ENCODE measurements at regions not wholly inside any gene's neighbourhood (a gene's known extent, or its start where the extent isn't known, plus 50 kb on each side); places are given as distances from the start of the nearest gene placed in this dataset.

DNA sequence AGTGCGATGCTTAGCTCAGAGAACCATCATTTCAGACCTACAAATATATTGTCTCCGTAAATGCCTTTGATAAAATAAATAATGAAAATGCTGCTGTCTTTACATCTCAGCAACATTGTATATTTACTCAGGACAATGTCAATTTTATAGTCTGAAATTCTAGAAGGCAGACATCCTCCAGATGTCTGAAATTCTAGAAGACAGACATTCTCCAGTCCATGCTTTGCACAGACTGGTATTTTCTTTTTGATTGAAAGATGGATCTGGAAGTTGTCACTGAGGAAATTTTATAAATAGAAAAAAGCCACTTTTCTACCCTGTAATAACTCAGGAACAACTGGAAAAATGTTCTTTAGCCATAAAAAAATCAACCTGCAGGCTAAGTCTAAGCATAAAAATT lies 2293.3 kb downstream of the PCDH9 start:
- DNase-seq (ENCODE audit: low read depth), result no peak
- Histone ChIP-seq H3K4me3 (ENCODE audit: low read depth, low read length) (no peak overlapping the region), H3K27me3 (ENCODE audit: control insufficient read depth, insufficient read depth, low read length) (no peaks in the 10 kb centered on the region), H3K36me3 (ENCODE audit: control insufficient read depth, insufficient read depth, low read length) (no peaks in the 10 kb centered on the region)
- no peak for TF ChIP-seq CTCF (IDR thresholded peaks at IDR 0.05; ENCODE audit: insufficient read depth, low read length, severe bottlenecking)
- no peak for FAIRE-seq

GRCh38 chr13:64935441-64935840 lies 2294.7 kb downstream of the PCDH9 start:
- no peak overlapping the region for H3K4me3 ChIP-seq (ENCODE audit: low read depth, low read length)
- no peaks in the 10 kb centered on the region for H3K36me3 ChIP-seq (ENCODE audit: control insufficient read depth, insufficient read depth, low read length)
- H3K27me3 ChIP-seq (ENCODE audit: control insufficient read depth, insufficient read depth, low read length), result no peaks in the 10 kb centered on the region
- no peak for TF ChIP-seq CTCF (IDR thresholded peaks at IDR 0.05; ENCODE audit: insufficient read depth, low read length, severe bottlenecking)
- DNase-seq (ENCODE audit: low read depth) (no peak), FAIRE-seq (no peak)

GRCh38 chr13:64934569-64935362 lies 2295.4 kb downstream of the PCDH9 start:
- no peak for TF ChIP-seq CTCF (IDR thresholded peaks at IDR 0.05; ENCODE audit: insufficient read depth, low read length, severe bottlenecking)
- DNase-seq (ENCODE audit: low read depth) (no peak), FAIRE-seq (no peak)
- no peaks in the 10 kb centered on the region for H3K36me3 ChIP-seq (ENCODE audit: control insufficient read depth, insufficient read depth, low read length)
- H3K27me3 ChIP-seq (ENCODE audit: control insufficient read depth, insufficient read depth, low read length), result no peaks in the 10 kb centered on the region
- no peak overlapping the region for H3K4me3 ChIP-seq (ENCODE audit: low read depth, low read length)

DNA sequence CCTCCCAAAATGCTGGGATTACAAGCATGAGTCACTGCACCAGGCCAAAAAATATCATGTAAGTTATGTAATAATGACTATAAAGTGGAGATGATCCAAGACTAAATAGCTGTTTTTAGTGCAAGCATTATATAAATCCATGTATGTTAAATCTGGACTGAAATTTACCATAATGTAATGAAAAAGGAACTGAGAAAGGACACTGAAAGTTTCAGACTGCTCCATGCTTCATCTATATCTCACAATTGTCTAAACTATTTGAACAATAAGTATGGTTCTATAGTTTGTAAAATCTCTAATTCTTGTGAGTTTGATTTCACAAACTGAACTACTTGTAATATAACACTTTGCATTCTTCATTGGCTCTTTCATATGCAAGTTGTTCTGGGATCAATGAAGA lies 2299.5 kb downstream of the PCDH9 start:
- TF ChIP-seq CTCF (IDR thresholded peaks at IDR 0.05; ENCODE audit: insufficient read depth, low read length, severe bottlenecking), result no peak
- H3K27me3 ChIP-seq (ENCODE audit: control insufficient read depth, insufficient read depth, low read length), result no peaks in the 10 kb centered on the region
- no peak for DNase-seq (ENCODE audit: low read depth)
- no peaks in the 10 kb centered on the region for H3K36me3 ChIP-seq (ENCODE audit: control insufficient read depth, insufficient read depth, low read length)
- no peak overlapping the region for H3K4me3 ChIP-seq (ENCODE audit: low read depth, low read length)
- FAIRE-seq, result no peak

DNA sequence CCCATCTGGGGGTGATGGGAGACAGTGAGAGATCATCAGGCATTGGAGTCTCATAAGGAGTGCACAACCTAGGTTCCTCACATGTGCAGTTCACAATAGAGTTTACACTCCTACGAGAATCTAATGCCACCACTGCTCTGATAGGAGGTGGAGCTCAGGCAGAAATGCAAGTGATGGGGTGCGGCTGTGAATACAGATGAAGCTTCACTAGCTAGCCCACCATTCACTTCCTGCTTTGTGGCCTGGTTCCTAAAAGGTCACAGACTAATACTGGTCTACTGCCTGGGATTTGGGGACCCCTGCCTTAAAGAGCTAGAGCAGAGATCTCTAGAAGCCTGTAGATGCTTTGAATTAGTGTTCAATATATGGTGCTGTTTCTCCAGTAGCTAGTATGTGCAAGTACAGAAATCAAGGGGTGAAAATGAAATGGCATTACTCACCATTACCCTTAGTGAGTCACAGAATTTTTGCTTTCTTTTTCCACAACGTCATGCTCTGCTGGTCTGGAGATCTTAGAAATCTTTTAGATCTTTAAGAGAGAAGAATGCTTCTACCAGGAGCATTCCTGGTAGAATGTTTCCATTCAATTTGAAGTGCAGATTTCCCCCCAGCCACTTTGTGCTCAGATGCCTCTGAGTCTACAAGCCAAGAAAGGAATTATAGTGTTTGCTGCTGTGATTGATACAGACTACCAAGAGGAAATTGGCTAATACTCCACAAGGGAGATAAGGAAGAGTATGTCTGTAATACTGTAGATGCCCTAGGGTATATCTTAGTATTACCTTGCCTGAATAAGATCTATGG lies 2301.2 kb downstream of the PCDH9 start:
- DNase-seq (ENCODE audit: low read depth), result peak; percentile 75
- Histone ChIP-seq H3K4me3 (ENCODE audit: low read depth, low read length) (no peak overlapping the region), H3K27me3 (ENCODE audit: control insufficient read depth, insufficient read depth, low read length) (no peaks in the 10 kb centered on the region), H3K36me3 (ENCODE audit: control insufficient read depth, insufficient read depth, low read length) (no peaks in the 10 kb centered on the region)
- no peak for TF ChIP-seq CTCF (IDR thresholded peaks at IDR 0.05; ENCODE audit: insufficient read depth, low read length, severe bottlenecking)
- FAIRE-seq, result no peak
